ENCODE measurements at regions not wholly inside any gene's neighbourhood (a gene's known extent, or its start where the extent isn't known, plus 50 kb on each side); places are given as distances from the start of the nearest gene placed in this dataset.

DNA sequence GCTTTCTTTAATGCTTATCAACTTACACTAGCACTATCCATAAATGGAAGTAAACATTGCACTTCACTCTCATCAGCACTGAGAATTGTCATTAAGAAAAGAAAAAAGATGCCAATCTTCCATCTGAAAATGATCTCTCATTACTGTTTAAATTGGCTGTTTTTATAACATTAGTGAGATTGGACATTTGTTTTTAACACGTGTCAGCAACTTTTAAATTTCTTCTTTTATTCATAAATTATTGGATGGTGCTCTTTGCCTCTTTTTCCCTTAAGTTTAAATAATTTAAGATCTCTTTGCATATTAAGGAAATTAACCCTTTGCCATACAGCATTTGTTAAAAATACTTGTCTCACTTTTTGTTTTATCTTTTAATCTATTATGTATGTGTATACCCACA, 146.5 kb upstream of the CHST9 start:
- TF ChIP-seq CTCF (IDR thresholded peaks at IDR 0.05; ENCODE audit: insufficient read depth, low read length, missing control alignments) = no peak
- no peak overlapping the region for H3K4me3 ChIP-seq (ENCODE audit: low read depth, low read length)
- no peak for DNase-seq (ENCODE audit: low read depth, low spot score)
- ChIA-PET CTCF (no interaction called here), POLR2A (no interaction called here)

DNA sequence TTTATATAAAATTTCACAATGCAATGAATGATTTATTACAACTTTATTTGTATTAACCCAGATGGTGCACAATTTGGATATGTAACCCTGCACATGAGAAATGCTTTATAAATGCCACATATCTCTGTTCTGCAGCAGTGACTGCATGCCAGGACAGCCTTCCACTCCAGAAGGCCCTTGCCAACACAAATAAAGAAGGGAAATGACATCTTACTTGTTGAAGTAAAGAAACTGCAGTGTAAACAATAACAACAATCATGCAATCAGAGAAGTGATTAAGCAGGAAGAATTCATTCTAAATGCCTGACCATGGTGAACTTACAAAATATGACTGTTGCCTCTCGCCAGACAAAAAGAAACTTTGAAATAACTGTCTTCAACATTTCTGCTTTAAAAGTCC, 129.9 kb upstream of the CHST9 start:
- DNase-seq (ENCODE audit: low read depth, low spot score) = no peak
- no peak overlapping the region for H3K4me3 ChIP-seq (ENCODE audit: low read depth, low read length)
- TF ChIP-seq CTCF (IDR thresholded peaks at IDR 0.05; ENCODE audit: insufficient read depth, low read length, missing control alignments) = no peak
- CTCF ChIA-PET = no interaction called here
- POLR2A ChIA-PET = no interaction called here

GRCh38 chr18:27313678-27314077, 128.6 kb upstream of the CHST9 start:
- POLR2A ChIA-PET = no interaction called here
- CTCF ChIA-PET = no interaction called here
- DNase-seq (ENCODE audit: low read depth, low spot score) = no peak
- H3K4me3 ChIP-seq (ENCODE audit: low read depth, low read length) = no peak overlapping the region
- TF ChIP-seq CTCF (IDR thresholded peaks at IDR 0.05; ENCODE audit: insufficient read depth, low read length, missing control alignments) = no peak

- no peak for TF ChIP-seq CTCF (IDR thresholded peaks at IDR 0.05; ENCODE audit: insufficient read depth, low read length, missing control alignments)
- no peak for DNase-seq (ENCODE audit: low read depth, low spot score)
- CTCF ChIA-PET = no interaction called here
- H3K4me3 ChIP-seq (ENCODE audit: low read depth, low read length) = no peak overlapping the region
- POLR2A ChIA-PET = no interaction called here
Observed at GRCh38 chr18:27312853-27313252, 127.7 kb upstream of the CHST9 start.

DNA sequence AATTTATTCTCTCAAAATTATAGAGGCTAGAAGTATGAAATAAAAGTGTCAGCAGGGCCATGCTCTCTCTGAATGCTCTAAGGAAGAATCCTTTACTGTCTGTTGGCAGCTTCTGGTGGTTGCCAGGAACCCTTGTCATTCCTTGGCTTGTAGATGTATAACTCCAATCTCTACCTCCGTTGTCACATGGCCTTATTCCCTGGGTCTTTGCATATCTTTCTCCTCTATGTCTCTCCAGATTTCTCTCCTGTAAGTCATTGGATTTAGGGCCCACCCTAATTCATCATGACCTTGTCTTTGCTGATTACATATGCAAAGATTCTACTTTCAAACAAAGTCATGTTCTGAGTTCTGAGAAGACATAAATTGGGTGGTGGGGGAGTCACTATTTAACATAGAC, 127.0 kb upstream of the CHST9 start:
- DNase-seq (ENCODE audit: low read depth, low spot score) = no peak
- H3K4me3 ChIP-seq (ENCODE audit: low read depth, low read length) = no peak overlapping the region
- TF ChIP-seq CTCF (IDR thresholded peaks at IDR 0.05; ENCODE audit: insufficient read depth, low read length, missing control alignments) = no peak
- ChIA-PET POLR2A (no interaction called here), CTCF (no interaction called here)

- no peak for DNase-seq (ENCODE audit: low read depth, low spot score)
- POLR2A ChIA-PET = no interaction called here
- TF ChIP-seq CTCF (IDR thresholded peaks at IDR 0.05; ENCODE audit: insufficient read depth, low read length, missing control alignments) = no peak
- CTCF ChIA-PET = no interaction called here
- no peak overlapping the region for H3K4me3 ChIP-seq (ENCODE audit: low read depth, low read length)
Observed at GRCh38 chr18:27311114-27311513, 126.0 kb upstream of the CHST9 start.

Measured in AG04449 (cell line).